CD4-positive, alpha-beta T cell treated with Interleukin-15 for 4 hours (primary cell): ENCODE measurements at regions not wholly inside any gene's neighbourhood (a gene's known extent, or its start where the extent isn't known, plus 50 kb on each side); places are given as distances from the start of the nearest gene placed in this dataset.
"Not testable (repeated sequence)": the region's sequence is repeated elsewhere in the genome, so short reads cannot be mapped to it uniquely, and the experiment has no call there.

ENCODE experiments used
- DNase-seq: peaks from one replicate; pipeline ENCODE4 v3.0.0-alpha.2; 2020; ENCODE audit warnings: low spot score

DNA sequence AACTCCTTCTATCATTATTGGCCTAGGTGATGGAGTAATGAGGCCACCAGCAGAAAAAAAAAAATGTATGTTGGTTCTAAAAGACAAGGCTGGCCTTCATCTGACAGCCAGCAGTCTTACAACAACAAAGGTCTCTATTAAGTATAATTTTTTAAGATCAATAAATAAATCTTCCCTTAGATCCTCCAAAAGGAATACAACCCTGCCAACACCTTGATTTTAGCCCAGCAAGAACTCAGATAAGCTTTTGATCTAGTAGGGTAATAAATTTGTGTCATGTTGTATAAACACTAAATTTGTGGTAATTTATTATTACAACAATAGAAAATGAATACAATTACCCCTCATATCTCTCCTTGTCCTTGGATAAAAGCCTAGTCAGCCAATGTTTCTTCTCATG is 633.2 kb upstream of the FAM174A start:
- no peak for DNase-seq

DNA sequence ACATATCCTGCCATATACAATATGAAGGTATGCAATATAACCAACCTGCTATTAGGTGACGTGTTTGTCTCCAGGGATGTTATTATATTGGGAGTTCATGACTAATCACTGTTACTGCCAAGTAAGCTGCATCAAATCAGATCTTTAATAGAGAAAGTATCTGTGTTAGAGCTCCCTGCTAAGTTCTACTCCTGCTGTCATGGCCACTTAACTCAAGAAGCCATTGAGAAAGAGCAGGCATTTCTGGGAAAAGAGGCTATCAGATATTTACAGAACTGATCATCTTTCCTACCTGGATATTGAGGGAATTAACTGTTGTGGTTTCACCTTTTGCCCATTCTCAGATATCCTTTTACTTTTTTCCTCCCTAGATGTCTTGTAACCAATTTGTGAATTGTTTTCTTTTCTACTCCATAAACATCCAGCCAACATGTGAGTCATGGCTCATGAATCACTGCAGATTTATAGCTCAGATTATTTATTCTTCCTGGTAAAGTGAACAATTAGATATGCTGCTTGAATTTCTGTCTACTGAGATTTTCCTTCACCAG is 634.8 kb upstream of the FAM174A start:
- no peak for DNase-seq

DNA sequence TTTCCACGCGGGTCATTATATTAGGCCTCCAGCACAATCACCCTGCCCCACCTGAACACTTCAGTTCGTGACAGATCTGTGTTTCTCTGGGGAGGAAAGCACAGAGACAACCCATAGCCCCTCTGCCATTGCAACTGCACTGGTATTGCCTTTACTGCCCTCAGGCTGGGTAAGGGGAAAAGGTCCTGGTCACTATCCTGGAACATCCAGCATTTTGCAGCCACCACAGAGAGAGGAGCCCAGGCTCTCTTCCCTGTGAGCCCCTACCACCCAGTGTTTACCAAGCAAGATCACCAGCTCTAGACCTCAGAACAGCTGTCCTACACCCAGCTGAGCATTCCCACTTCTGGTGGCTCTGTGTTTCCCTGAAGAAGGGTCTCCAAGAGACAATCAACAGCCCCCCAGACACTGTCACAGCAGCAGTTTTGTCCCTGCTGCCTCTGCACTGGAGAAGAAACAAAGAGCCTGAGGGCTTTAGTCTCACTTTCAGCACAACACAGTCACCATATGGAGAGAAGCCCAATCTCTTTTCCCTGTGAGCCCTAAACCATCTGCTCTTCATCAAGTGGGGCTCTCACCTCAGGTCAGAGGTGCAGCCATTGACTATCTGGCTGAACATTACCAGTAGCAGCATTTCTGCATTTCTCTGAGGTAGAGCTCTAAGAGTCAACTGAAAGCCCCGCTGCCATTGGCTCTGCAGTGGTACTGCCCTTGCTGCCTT is 655.2 kb upstream of the FAM174A start:
- DNase-seq, result no peak

DNA sequence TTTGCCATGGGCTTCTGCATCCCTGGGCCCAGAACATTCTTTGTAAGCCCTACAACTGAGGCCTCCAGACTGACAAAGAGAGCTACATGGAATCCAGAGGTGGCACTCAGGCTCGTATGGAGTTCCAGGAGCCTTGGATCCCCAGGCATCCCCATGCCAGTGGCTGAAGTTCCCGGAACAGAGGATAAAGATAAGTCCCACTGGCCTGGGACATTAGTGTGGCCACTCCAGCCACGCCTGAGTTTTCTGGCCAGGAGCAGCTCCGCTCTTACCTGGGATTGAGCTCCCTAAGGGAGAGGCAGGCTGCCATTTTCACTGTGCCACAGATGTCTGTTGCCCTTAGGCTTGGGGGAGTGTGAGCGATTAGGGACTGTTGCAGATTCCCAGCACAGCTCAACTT is 656.3 kb upstream of the FAM174A start:
- DNase-seq, result no peak

DNA sequence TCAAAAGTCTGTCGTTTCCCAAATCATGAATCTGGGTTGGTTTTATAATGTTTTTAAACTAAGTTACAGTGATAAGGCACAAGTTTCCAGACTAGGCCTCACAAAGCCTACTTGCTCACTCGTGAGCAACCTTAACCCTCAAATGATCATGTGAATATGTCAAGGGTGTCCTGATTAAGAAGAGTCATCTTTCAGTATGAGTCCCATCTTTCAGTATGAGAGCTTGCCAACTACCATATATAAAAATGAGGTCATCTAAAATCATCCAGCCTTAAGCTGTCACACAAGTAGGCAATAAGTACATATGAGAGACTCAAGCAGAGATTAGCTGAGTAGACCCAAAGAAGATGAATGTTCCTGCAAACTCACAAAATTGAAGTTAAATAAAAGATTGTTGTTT is 668.4 kb upstream of the FAM174A start:
- no peak for DNase-seq

DNA sequence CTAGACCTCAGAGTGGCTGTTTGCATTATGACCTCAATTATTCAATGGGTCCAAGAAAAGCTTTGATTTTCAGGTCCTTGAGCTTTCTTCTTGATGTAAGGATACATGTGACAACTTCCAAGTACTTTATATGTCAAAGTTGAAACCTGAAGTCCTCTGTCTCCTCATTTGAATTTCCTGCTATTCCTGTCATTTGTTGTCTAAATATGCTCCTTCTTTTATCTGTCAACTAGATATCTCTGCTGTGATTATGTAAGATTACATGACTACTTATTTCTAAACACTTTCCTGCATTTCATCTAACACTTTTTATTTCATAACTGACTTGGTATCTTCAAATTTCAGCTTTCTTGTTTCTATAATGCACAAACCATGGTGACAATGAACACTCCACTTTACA is 670.0 kb upstream of the FAM174A start:
- no peak for DNase-seq

DNA sequence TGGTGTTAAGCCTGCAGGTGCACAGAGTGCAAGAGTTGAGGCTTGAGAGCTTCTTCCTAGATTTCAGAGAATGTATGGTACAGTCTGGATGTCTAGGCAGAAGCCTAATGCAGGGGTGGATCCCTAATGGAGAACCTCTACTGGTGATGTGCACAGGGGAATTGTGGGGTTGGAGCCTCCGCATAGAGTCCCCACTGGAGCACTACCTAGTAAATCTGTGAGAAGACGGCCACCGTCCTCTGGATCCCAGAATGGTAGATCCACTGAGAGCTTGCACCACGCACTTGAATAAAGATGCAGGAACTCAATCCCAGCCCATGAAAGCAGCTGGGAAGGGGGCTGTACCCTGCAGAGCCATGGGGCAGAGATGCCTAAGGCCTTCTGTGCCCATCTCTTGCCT is 699.4 kb upstream of the FAM174A start:
- no peak for DNase-seq

DNA sequence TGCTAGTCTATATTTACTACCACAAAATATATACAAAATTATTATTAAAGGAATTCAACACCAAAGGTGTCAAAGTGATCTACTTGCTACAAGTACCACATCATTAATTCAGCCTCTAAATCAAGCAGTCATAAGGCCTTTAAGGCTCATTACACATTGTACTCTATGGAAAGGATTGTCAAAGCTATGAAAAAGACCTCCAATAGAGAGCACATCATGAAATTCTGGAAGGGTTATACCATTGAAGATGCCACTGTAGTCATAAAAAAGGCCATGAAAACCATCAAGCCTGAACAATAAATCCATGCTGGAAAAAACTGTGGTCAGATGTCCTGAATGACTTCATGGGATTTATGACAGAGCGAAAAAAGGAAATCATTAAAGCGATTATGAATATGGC is 708.0 kb upstream of the FAM174A start:
- DNase-seq, result no peak

DNA sequence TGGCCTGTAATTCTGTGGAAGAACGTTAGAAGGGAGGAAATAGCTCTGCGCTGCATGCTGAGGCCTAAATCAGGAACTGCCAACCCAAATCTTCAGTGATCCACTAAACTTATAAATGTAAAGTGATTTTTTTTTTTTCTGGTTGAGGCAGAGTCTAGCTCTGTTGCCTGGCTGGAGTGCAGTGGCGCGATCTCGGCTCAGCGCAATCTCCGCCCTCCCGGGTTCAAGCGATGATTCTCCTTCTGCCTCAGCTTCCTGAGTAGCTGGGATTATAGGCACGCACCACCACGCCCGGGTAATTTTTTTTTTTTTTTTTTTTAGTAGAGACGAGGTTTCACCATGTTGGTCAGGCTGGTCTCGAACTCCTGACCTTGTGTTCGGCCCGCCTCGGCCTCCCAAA is 717.4 kb upstream of the FAM174A start:
- no peak for DNase-seq

DNA sequence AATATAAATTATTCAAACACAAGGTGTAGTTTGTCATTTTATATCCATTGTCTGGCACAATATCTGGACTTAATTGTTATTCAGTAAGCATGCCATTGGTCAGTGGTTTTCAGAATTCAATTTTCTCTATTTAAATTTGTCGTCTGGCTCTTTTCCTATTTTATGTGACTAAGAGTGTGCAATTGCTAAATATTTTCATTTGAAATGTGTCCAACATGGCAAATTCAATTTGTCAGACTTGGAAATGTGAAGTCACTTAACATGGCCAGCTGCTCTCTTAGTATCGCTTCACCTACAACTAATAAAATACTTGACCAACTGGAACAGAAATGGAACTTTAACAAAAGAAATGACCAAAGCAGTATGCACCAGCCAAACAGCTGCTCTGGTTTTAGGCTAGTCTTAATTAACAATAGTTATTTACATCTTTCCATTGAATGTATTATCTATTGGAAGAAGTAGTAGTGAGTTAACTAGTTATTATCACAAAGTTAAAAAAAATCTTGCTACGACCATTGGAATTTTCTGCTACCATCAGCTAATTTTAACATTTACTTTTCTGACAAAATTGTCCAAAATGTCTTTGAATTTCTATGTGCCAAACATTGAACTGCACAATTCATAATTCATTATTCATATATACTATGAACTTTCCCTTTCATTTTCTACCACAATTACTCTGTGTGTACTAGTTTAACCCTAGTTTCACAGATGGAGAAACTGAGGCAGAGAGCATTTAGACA is 720.7 kb upstream of the FAM174A start:
- no peak for DNase-seq

DNA sequence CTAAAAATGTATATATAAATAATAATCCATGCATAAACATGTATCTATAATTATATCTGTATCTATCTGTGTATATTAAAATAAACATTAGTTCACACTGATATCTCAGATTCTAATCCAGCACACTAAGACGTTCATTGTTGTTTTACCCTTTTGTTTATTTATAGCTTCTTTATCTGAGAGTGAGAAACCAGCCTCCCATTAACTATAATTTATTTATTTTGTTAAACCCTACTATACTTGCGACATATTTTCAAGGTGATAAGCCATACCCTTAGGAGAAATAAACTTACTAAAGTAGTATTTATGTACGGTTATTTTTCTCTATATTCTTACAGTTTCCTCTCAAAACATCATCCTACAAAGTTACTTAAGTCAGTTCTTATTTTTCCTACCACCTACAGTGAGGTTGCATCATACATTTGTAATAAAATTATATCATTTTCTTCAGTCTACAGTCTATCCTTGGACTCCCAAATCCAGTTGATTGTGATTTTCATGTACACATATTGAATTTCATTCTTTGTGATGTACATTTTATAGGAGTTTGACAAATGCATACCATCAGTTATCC is 726.4 kb upstream of the FAM174A start:
- DNase-seq, result no peak

DNA sequence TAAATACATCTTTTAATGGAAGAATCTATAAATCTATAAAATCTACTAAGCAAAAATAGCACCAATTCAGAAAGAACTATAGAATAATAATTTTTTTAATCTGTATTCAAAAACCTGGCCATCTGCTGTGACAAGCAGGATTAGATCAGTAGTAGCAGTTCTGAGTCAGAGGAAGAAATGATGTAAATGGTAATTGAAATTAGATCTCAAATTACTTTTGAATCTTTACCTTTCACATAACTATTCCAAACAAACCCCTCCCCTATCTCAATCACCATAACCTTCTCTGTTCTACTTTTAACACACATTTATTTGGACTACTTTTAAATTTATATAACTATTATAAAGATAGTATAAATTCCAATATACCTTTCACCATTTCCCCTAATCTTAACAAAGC is 727.8 kb upstream of the FAM174A start:
- no peak for DNase-seq

DNA sequence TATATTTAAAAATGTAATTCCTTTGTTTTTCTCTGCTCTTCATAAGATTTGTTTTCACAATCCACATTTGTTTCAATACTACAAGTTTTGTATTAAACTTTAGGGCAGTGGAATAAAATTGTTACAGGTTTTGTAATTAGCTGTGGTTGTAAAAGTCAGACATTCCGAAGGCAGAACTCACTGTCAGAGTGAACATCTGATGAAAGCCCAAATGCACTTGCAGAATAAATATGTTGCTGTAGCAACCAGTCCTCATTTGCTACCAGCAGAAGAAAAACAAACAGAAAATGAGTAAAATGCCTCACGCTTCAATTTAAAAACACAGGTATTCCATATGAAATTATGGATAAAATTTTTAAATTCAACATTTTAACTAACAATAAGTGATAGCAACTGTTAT is 740.1 kb upstream of the FAM174A start:
- DNase-seq, result no peak

DNA sequence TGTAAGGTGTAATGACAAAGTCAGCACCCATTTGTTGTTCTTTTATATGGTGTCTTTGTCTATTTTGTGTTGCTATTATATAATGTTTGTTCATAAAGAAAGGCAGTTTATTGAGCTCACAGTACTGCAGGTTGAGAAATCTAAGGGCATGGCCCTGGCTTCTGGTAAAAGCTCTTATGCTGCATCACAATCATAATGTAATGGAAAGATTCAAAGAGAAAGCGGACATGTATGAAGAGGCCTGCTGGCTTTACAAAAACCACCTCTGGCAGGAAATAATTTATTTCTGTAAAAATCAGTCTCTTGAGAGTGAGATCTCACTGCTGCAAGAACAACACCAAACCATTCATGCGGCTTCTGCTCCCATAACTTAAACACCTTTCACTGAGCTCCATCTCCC is 746.7 kb upstream of the FAM174A start:
- DNase-seq, result no peak

DNA sequence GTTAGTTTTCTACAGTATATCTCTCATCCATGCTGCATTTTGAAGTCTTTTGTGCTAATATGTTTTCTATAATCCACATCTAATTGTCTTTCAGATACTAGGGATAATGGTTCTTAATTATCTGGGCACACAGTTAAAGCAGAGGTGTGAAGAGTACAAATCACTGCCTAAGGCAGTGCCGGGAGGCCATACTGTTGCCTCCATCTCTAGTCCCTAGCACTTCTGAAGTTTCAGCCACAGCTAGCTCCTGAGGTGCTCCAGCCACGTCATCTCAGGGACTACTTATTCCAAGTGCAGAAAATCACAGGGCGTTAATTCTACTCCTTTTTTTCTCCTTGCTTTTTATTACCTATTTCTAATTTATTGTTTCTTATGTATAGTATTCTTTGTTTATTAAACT is 760.0 kb upstream of the FAM174A start:
- DNase-seq, result no peak

DNA sequence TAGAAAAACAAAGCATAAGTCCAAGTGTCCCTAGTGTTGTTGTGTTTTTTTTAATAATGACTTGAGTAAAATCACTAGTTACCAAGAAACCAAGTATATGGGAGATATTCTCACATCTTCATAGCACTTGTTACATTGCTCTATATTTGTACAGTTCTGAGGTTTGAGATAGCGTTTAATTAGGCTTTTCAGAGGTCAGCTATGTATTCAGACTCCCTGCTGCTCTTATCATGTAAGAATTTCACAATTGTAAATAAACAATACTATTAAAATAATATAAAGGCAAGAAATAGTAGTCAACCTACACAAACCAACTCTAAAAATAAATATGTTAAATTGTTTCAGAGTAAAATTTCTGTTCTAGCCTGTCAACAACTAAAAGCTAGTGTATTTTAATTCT is 761.9 kb upstream of the FAM174A start:
- DNase-seq, result no peak

DNA sequence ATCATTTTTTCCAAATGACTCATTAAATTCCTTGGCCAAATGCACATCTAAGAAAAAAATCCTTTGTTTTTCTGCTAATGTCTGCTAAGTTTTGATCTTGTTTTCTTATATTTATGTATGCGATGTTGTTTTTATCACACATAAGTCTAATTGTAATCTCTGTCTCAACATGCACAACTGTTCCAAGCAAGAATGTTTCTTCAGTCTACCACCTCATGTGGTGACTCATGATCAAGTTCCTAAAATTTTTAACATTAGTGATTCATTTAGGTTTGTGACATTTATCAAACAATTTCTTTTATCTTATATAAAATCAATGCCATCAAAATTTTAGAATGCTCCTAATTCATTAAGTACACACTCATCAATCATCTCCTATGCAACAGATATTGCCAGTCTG is 763.9 kb upstream of the FAM174A start:
- DNase-seq, result no peak

DNA sequence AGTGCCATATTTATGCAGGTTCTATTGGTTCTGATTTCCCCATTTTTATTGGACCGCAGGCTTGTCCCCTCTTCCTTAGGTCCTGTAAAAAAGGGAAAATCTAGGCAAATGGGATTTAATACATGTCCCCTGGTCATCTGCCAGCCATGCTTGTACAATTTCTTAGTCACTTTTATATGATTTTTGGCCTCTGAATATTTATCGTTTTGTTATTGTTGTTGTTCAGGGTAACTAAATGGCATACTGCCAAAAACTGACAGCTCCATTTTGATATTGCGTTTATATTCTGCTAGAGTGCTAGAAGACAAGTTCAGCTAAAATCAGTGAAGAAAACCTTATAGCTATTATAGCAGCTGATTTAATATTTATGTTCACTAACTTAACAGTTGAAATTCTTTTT is 770.2 kb upstream of the FAM174A start:
- DNase-seq, result no peak

DNA sequence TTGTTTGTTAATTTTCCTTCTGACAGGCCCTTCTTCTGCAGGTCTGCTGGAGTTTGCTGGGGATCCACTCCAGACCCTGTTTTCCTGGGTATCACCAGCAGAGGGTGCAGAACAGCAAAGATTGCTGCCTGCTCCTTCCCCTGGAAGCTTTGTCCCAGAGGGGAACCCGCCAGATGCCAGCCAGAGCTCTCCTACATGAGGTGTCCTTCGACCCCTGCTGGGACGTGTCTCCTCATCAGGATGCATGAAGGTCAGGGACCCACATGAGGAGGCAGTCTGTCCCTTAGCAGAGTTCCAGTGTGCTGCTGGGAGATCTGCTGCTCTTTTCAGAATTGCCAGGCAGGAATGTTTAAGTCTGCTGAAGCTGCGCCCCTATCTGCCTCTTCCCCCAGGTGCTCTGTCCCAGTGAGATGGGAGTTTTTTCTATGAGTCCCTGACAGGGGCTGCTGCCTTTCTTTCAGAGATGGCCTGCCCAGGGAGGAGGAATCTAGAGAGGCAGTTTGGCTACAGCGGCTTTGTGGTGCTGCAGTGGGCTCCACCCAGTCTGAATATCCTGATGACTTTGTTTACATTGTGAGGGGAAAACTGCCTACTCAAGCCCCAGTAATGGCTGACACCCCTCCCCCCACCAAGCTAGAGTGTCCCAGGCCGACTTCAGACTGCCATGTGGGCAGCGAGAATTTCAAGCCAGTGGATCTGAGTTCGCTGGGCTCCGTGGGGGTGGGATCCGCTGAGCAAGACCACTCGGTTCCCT is 772.0 kb upstream of the FAM174A start:
- DNase-seq, result no peak

DNA sequence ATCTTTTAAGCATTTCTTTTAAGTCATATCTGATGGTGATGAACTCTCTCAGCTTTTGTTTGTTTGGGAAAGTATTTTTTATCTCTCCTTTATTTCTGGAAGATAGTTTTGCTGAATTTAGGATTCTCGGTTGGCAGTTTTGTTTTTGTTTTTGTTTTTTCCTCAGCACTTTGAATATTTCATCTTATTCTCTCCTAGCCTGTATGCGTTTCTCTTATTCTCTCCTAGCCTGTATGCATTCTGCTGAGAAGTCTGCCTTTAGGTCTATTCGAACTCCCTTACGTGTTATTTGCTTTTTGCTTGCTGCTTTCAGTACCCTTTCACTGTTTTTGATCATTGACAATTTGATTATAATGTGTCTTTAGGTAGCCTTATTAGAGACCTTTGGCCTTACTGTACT is 787.8 kb upstream of the FAM174A start:
- no peak for DNase-seq

DNA sequence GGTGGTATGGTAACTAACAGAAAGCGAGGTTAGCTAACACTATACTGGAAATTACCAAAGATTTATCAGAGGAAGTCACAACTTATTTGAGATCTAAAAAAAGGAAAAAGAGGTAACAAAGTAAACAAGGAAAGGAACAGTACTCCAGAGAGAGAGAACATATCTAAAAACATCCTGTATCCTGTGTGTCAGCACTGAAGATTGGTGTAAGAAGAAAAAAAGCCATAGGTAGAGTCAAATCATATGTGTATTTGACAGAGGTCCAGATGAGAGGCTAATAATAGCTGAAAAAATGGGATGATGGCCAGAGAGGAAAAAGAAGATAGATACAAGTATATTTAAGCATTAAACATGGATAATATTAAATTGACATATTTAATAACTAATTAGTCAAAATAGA is 802.0 kb upstream of the FAM174A start:
- DNase-seq, result not testable (repeated sequence)

DNA sequence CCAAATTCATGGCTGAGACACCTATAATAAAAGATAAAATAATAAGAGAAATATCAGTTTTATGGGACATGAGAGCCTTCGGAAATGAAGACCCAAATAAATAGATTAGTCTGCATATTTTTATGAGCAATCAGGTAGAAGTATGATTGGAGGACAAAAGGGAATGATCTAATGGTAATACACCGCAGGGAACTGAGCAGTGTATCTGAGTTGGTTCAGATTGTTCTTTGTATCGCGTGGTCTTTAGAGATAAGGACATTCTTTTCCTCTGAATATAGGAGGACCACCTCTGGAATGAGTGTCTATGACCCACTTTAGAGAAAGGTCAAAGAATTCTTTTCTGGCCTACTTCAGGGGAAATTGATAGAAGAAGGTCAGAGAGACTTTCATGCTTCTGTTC is 801.8 kb upstream of the CHD1 start:
- not testable (repeated sequence) for DNase-seq
